ENCODE measurements at regions not wholly inside any gene's neighbourhood (a gene's known extent, or its start where the extent isn't known, plus 50 kb on each side); places are given as distances from the start of the nearest gene placed in this dataset.

DNA sequence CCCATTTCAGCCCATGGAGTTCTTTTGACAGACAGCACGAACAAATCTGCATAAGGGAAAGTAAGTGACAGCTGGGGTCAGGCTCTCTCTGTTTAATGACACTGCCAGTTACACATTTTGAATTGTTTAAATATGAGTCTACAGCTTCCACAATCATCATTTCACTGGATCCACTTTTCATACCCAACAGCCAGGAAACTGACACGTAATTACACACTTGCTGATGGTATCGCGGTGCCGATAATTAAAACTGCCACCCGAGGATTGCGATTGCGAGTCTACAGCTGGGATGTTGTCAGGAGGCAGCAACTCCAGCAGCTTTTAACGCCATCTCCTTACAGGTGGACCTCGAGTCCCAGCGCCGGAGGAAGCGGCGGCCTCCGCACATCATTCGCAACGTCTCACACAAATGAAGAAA lies 230.8 kb upstream of the MGMT start:
- Histone ChIP-seq H3K9ac (no peak overlapping the region), H3K36me3 (no peaks in the 10 kb centered on the region), H3K4me2 (no peak overlapping the region), H3K27ac (no peak overlapping the region), H3K9me3 (ENCODE audit: low read depth) (no peaks in the 10 kb centered on the region), H2AFZ (replicated peaks) (no peak overlapping the region), H3K4me3 (no peak overlapping the region), H3K4me1 (no peaks in the 10 kb centered on the region), H4K20me1 (ENCODE audit: low read depth) (no peaks in the 10 kb centered on the region), H3K27me3 (no peaks in the 10 kb centered on the region), H3K79me2 (ENCODE audit: low read depth) (no peaks in the 10 kb centered on the region), H3F3A (ENCODE audit: low read depth) (no peaks in the 10 kb centered on the region)
- Mint-ChIP-seq H3K9me3 (no peaks in the 10 kb centered on the region), H3K27me3 (ENCODE audit: insufficient read depth, low read depth) (peaks cover 2% of the 10 kb centered on the region), H3K36me3 (no peaks in the 10 kb centered on the region), H3K27ac (no peak overlapping the region), H3K4me1 (peaks cover 13% of the 10 kb centered on the region), H3K4me3 (no peak overlapping the region)
- DNase-seq (ENCODE audit: low spot score): no peak
- no peak for TF ChIP-seq EZH2 (IDR thresholded peaks at IDR 0.05)
- TF ChIP-seq, protein P1, sequence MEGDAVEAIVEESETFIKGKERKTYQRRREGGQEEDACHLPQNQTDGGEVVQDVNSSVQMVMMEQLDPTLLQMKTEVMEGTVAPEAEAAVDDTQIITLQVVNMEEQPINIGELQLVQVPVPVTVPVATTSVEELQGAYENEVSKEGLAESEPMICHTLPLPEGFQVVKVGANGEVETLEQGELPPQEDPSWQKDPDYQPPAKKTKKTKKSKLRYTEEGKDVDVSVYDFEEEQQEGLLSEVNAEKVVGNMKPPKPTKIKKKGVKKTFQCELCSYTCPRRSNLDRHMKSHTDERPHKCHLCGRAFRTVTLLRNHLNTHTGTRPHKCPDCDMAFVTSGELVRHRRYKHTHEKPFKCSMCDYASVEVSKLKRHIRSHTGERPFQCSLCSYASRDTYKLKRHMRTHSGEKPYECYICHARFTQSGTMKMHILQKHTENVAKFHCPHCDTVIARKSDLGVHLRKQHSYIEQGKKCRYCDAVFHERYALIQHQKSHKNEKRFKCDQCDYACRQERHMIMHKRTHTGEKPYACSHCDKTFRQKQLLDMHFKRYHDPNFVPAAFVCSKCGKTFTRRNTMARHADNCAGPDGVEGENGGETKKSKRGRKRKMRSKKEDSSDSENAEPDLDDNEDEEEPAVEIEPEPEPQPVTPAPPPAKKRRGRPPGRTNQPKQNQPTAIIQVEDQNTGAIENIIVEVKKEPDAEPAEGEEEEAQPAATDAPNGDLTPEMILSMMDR (IDR thresholded peaks at IDR 0.05): no peak
- TF ChIP-seq EZH2phosphoT487 (IDR thresholded peaks at IDR 0.05): no peak

- Mint-ChIP-seq H3K27me3 (ENCODE audit: insufficient read depth, low read depth) (peaks cover 3% of the 10 kb centered on the region), H3K9me3 (no peaks in the 10 kb centered on the region), H3K27ac (no peak overlapping the region), H3K4me1 (no peaks in the 10 kb centered on the region), H3K36me3 (no peaks in the 10 kb centered on the region), H3K4me3 (no peak overlapping the region)
- Histone ChIP-seq H3K9ac (no peak overlapping the region), H3K9me3 (ENCODE audit: low read depth) (no peaks in the 10 kb centered on the region), H3K4me1 (no peaks in the 10 kb centered on the region), H3F3A (ENCODE audit: low read depth) (no peaks in the 10 kb centered on the region), H4K20me1 (ENCODE audit: low read depth) (no peaks in the 10 kb centered on the region), H3K4me2 (no peak overlapping the region), H2AFZ (replicated peaks) (no peak overlapping the region), H3K4me3 (no peak overlapping the region), H3K27ac (no peak overlapping the region), H3K27me3 (no peaks in the 10 kb centered on the region), H3K36me3 (no peaks in the 10 kb centered on the region), H3K79me2 (ENCODE audit: low read depth) (no peaks in the 10 kb centered on the region)
- TF ChIP-seq EZH2 (IDR thresholded peaks at IDR 0.05) (no peak), EZH2phosphoT487 (IDR thresholded peaks at IDR 0.05) (no peak)
- TF ChIP-seq, protein P1 (IDR thresholded peaks at IDR 0.05): no peak
- DNase-seq (ENCODE audit: low spot score): no peak
Measured at GRCh38 chr10:129241461-129241860, 225.6 kb upstream of the MGMT start.

DNA sequence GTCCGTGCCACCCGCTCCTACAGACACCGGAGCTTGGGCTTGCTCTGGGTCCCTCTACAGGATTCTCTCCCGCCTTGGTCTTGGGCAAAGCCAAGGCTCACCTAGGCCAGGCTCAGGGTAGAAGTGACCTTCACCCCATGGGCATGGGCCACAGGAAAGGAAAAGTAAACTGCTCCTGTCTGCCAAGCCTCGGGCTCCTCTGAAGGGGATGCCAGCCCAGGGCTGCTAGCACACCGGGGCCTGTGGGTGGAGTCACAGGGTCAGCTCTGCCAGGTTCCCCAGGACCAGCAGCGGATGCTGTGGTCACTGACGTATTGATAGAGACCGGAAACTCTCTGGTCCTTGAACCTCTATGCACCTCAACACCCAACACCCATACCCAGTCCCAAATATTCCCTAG lies 222.7 kb upstream of the MGMT start:
- no peak overlapping the region for H3K9ac ChIP-seq
- no peaks in the 10 kb centered on the region for H3K36me3 ChIP-seq
- H2AFZ ChIP-seq (replicated peaks): no peak overlapping the region
- Mint-ChIP-seq H3K4me3 (no peak overlapping the region), H3K27ac (no peak overlapping the region), H3K27me3 (ENCODE audit: insufficient read depth, low read depth) (peaks cover 3% of the 10 kb centered on the region), H3K9me3 (no peaks in the 10 kb centered on the region), H3K36me3 (no peaks in the 10 kb centered on the region), H3K4me1 (no peaks in the 10 kb centered on the region)
- H3K4me3 ChIP-seq: no peak overlapping the region
- H3K27ac ChIP-seq: no peak overlapping the region
- H3K4me2 ChIP-seq: no peak overlapping the region
- no peaks in the 10 kb centered on the region for H3F3A ChIP-seq (ENCODE audit: low read depth)
- H4K20me1 ChIP-seq (ENCODE audit: low read depth): no peaks in the 10 kb centered on the region
- H3K4me1 ChIP-seq: no peaks in the 10 kb centered on the region
- no peak for DNase-seq (ENCODE audit: low spot score)
- H3K27me3 ChIP-seq: no peaks in the 10 kb centered on the region
- no peaks in the 10 kb centered on the region for H3K9me3 ChIP-seq (ENCODE audit: low read depth)
- no peaks in the 10 kb centered on the region for H3K79me2 ChIP-seq (ENCODE audit: low read depth)
- TF ChIP-seq, protein P1 (IDR thresholded peaks at IDR 0.05): no peak
- TF ChIP-seq EZH2 (IDR thresholded peaks at IDR 0.05) (no peak), EZH2phosphoT487 (IDR thresholded peaks at IDR 0.05) (no peak)
